Gastroesophageal sphincter (tissue), 4 donors: ENCODE measurements at regions not wholly inside any gene's neighbourhood (a gene's known extent, or its start where the extent isn't known, plus 50 kb on each side); places are given as distances from the start of the nearest gene placed in this dataset.

ENCODE experiments used
- ATAC-seq: fragments of 150-250 bp; one replicate; pipeline ENCODE4 v1.9.1; 2016; ENCODE audit warnings: mild to moderate bottlenecking, moderate library complexity
- H3K27ac ChIP-seq, 4 donors: fragments of 200-600 bp; sonication (generic) in 3 of 4; 1 replicate in 3 of 4; 2 replicates in 1 of 4; pipeline ENCODE4 v1.5.1; 2016 to 2019
- H3K27me3 ChIP-seq: fragments of 200-600 bp; sonication (generic); one replicate; pipeline ENCODE4 v1.5.1; 2019
- H3K36me3 ChIP-seq, 2 donors: fragments of 200-600 bp; sonication (generic); one replicate each; pipeline ENCODE4 v1.5.1; 2019; ENCODE audit warnings: control low read depth in 1 of 2
- H3K4me1 ChIP-seq, 3 donors: fragments of 200-600 bp; sonication (generic); 1 replicate in 2 of 3; 2 replicates in 1 of 3; pipeline ENCODE4 v1.5.1; 2016 to 2019; ENCODE audit warnings: control low read depth in 2 of 3
- H3K4me3 ChIP-seq, 2 donors: fragments of 200-600 bp; sonication (generic); one replicate each; pipeline ENCODE4 v1.5.1; 2019; ENCODE audit warnings: mild to moderate bottlenecking in 1 of 2, moderate library complexity in 1 of 2
- H3K9me3 ChIP-seq, 3 donors: fragments of 200-600 bp; sonication (generic); one replicate each; pipeline ENCODE4 v1.5.1; 2017 to 2019; ENCODE audit warnings: control low read depth in 2 of 3
- EP300 ChIP-seq: sonication (generic); formaldehyde crosslinking; IDR thresholded peaks from one replicate; pipeline ENCODE4 v1.6.1; 2017; ENCODE audit warnings: antibody characterized with exemption, mild to moderate bottlenecking
- POLR2A ChIP-seq, 2 donors: fragments of 450-650 bp; IDR thresholded peaks; one replicate each; pipeline ENCODE4 v1.6.1; 2017; ENCODE audit warnings: antibody characterized with exemption in 2 of 2, mild to moderate bottlenecking in 2 of 2, moderate library complexity in 1 of 2
- POLR2AphosphoS5 ChIP-seq: sonication (generic); formaldehyde crosslinking; IDR thresholded peaks from one replicate; pipeline ENCODE4 v1.6.1; 2017; ENCODE audit warnings: antibody characterized with exemption
- WGBS, 2 donors: methylation state at CpG; one replicate each; pipeline ENCODE4 v1.1.5; 2018; ENCODE audit warnings: low coverage in 1 of 2; 5-methylcytosine and 5-hydroxymethylcytosine counted together
- TF ChIP-seq, protein P1 (sequence below), 4 experiments: fragments of 200-600 bp in 2 of 4; fragments of 450-650 bp in 2 of 4; sonication (generic) in 1 of 4; IDR thresholded peaks; one replicate each; pipeline ENCODE4 v1.5.1; 2017 to 2019; ENCODE audit warnings: antibody characterized with exemption in 4 of 4, mild to moderate bottlenecking in 2 of 4, moderate library complexity in 2 of 4

DNA sequence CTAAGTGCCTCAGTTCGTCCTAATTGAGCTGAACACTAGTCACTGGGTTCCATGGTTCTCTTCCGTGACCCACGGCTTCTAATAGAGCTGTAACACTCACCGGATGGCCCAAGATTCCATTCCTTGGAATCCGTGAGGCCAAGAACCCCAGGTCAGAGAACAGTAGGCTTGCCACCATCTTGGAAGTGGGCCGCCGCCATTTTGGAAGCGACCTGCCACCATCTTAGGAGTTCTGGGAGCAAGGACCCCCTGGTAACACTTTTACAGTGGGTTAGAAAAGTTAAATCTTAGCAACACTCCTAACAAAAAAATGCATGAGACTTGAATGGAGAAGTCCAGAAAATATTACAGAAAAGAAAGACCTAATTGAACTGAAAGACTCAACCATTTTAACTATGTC lies 84.5 kb downstream of the TMEM18 start:
- no peak for TF ChIP-seq POLR2AphosphoS5
- TF ChIP-seq POLR2A (IDR thresholded peaks at IDR 0.05): no peak
- no peak for TF ChIP-seq EP300
- TF ChIP-seq, protein P1, sequence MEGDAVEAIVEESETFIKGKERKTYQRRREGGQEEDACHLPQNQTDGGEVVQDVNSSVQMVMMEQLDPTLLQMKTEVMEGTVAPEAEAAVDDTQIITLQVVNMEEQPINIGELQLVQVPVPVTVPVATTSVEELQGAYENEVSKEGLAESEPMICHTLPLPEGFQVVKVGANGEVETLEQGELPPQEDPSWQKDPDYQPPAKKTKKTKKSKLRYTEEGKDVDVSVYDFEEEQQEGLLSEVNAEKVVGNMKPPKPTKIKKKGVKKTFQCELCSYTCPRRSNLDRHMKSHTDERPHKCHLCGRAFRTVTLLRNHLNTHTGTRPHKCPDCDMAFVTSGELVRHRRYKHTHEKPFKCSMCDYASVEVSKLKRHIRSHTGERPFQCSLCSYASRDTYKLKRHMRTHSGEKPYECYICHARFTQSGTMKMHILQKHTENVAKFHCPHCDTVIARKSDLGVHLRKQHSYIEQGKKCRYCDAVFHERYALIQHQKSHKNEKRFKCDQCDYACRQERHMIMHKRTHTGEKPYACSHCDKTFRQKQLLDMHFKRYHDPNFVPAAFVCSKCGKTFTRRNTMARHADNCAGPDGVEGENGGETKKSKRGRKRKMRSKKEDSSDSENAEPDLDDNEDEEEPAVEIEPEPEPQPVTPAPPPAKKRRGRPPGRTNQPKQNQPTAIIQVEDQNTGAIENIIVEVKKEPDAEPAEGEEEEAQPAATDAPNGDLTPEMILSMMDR (IDR thresholded peaks at IDR 0.05): no peak
- Histone ChIP-seq H3K9me3 (no peaks in the 10 kb centered on the region), H3K36me3 (no peaks in the 10 kb centered on the region), H3K4me3 (no peak overlapping the region), H3K27me3 (peaks cover 3% of the 10 kb centered on the region), H3K4me1 (peaks cover 0 to 3% (median 0%) of the 10 kb centered on the region in 3 donors), H3K27ac (no peak overlapping the region)
- 100% methylated on average over 1 of the region's 8 CpGs; no CpG with 5 or more reads in 1 of the 2 donors for WGBS, 2 donors
- no peak for ATAC-seq

DNA sequence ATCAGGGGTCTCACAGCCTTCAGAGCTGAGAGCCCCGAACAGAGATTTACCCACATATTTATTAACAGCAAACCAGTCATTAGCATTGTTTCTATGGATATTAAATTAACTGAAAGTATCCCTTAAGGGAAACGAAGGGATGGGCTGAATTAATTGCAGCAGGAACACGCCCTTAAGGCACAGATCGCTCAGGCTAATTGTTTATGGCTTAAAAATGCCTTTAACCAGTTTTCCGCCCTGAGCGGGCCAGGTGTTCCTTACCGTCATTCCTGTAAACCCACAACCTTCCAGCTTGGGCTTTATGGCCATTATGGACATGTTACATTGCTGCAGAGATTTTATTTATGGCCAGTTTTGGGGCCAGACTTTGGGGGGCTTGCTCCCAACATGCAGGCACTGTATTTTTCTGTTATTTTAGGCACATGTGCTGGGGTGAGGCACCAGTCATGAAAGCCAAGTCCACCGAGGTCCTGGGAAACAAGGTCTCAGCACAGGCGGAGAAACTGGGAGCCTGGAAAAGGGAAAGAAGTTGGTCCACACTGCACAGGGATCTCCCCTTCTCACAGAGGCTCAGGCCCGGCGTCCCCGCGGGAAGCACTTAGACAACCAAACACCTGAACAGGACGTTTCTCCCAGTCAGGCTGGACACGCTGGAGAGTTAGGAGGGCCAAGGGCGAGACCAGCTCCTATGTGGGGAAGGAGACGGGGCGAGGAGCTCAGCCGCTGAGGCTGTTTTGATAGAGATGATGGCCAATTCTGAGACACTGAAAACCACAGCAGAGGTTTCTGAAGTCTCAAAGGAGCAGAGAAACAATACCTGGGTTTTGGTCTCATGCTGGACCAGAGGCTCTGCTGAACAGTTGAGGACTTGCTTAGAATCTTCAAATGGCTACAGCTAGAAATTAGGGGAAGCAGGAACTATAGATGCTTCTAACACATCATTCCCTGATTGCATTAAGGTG lies 86.7 kb downstream of the TMEM18 start:
- Histone ChIP-seq H3K9me3 (no peaks in the 10 kb centered on the region), H3K4me3 (no peak overlapping the region), H3K4me1 (peaks cover 0 to 22% (median 4%) of the 10 kb centered on the region in 3 donors), H3K36me3 (no peaks in the 10 kb centered on the region), H3K27ac (no peak overlapping the region), H3K27me3 (peaks cover 3% of the 10 kb centered on the region)
- TF ChIP-seq, protein P1 (IDR thresholded peaks at IDR 0.05): no peak
- TF ChIP-seq POLR2AphosphoS5 (no peak), POLR2A (IDR thresholded peaks at IDR 0.05) (no peak), EP300 (no peak)
- 77 to 88% methylated on average over 9 to 15 of the region's 19 CpGs for WGBS, 2 donors
- ATAC-seq: no peak

DNA sequence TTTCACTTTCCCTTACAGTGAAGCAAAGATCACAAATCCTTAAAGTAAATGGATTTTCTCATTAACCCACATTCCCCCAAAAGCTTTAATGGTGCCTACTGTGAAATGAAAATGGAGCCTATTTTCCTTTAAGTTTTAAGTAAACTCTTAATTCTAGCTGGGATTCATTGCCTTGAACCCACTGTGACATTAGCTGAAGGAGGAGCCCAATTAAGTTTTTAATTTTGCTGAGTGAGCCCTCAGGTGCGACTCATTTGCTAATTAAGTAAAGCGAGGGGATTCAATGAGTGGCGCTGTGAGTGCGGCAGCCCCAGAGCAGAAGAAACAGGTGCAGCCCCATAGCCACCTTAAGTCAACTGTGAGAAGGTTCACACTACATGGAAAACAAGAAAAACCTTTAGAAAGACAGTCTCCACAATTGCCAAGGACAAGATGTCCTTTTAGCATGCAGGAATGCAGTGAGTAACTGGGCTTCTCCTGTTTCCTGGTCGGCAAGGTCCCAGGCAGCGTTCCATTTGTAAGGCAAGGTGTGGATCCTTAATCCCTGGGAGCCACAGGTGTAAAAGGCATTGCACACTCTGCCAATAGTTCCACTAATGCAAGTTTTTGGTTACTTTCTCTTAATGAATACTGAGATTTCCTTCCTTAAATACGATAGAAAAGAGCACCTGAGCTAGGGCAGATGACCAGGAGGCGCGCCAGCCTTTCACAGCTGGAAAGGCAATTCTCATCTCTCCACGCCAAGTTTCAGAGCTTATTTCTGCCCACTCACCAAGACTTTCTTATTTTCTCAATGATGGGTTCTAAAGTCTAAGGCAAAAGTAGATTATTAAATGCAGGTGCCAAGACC lies 87.7 kb downstream of the TMEM18 start:
- Histone ChIP-seq H3K36me3 (no peaks in the 10 kb centered on the region), H3K4me3 (no peak overlapping the region), H3K9me3 (no peaks in the 10 kb centered on the region), H3K27me3 (peaks cover 3% of the 10 kb centered on the region), H3K4me1 (peaks cover 0 to 22% (median 4%) of the 10 kb centered on the region in 3 donors), H3K27ac (no peak overlapping the region)
- no peak for TF ChIP-seq EP300
- TF ChIP-seq, protein P1 (IDR thresholded peaks at IDR 0.05): no peak
- TF ChIP-seq POLR2AphosphoS5: no peak
- no peak for TF ChIP-seq POLR2A (IDR thresholded peaks at IDR 0.05)
- 80 to 90% methylated on average over 7 to 10 of the region's 10 CpGs for WGBS, 2 donors
- no peak for ATAC-seq

DNA sequence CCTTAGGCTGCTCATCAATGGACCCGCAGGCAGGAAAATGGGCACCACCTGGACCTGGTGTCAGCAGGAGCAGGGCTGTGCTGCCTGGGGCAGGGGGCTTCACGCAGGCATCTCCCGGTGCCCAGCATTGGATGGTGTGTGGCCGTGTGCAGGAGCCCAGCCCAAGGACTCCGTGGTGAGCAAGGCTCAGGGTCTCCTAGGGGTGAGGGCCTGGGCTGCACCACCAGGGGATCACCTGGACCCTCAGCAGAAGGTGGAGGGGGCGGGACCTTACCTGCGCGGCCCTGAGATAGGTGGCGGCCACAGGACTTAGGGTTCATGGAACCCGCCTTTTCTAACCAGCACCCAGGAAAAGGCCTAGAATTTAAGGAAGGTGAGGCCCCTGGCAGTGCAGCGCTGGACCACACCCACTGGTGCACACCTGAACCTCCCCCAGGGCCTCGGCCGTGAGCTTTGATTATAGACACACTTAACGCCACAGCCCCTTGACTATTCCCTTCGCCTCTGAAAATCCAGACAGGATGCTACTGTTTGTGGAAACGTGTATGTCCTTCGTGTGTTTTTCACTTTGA lies 89.0 kb downstream of the TMEM18 start:
- no peak overlapping the region for H3K4me3 ChIP-seq
- ATAC-seq: no peak
- no peak overlapping the region for H3K27ac ChIP-seq
- H3K36me3 ChIP-seq: no peaks in the 10 kb centered on the region
- H3K27me3 ChIP-seq: no peaks in the 10 kb centered on the region
- WGBS, 2 donors: 94% methylated on average over 7 of the region's 17 CpGs; no CpG with 5 or more reads in 1 of the 2 donors
- H3K4me1 ChIP-seq: peaks cover 0 to 22% (median 4%) of the 10 kb centered on the region in 3 donors
- H3K9me3 ChIP-seq: no peaks in the 10 kb centered on the region
- TF ChIP-seq EP300 (no peak), POLR2A (IDR thresholded peaks at IDR 0.05) (no peak), POLR2AphosphoS5 (no peak)
- TF ChIP-seq, protein P1 (IDR thresholded peaks at IDR 0.05): no peak
